SK-N-SH (cell line): ENCODE measurements at regions not wholly inside any gene's neighbourhood (a gene's known extent, or its start where the extent isn't known, plus 50 kb on each side); places are given as distances from the start of the nearest gene placed in this dataset.

Source experiments
- CTCF ChIA-PET: fragments of 300-600, 350-600 bp; formaldehyde crosslinking; extraction: SDS; loops from one replicate; lab custom pipeline; 2021; lab: Yijun Ruan, JAX
- POLR2A ChIA-PET: fragments of 350-600 bp; sonication (Branson Sonifier 250); formaldehyde crosslinking; extraction: SDS; loops from one replicate; lab custom pipeline; 2020; ENCODE audit warnings: antibody characterized with exemption, inconsistent platforms; lab: Yijun Ruan, JAX
- DNase-seq: peaks from one replicate; pipeline ENCODE4 v3.0.0; 2012
- H2AFZ ChIP-seq: fragments of 200-600 bp; sonication (generic); 2 replicates; pipeline ENCODE4 v1.8.1; 2016; ENCODE audit warnings: antibody characterized with exemption, mild to moderate bottlenecking, low read depth
- H3F3A ChIP-seq: fragments of 200-600 bp; sonication (generic); replicated peaks from 2 replicates; pipeline ENCODE3; 2016; ENCODE audit warnings: antibody characterized with exemption, mild to moderate bottlenecking; ENCODE audit not compliant: insufficient read depth
- H3K27ac ChIP-seq, 2 experiments: fragments of 200-500 bp in 1 of 2; fragments of 200-600 bp in 1 of 2; sonication (Bioruptor generic) in 1 of 2; sonication (generic), shearing (Covaris generic) in 1 of 2; 2 replicates each; pipeline versions ENCODE4 v1.5.1 to v1.6.1; 2014 to 2016; ENCODE audit warnings: low read depth in 2 of 2, inconsistent platforms in 1 of 2, low read length in 1 of 2, mild to moderate bottlenecking in 1 of 2, mixed read lengths in 1 of 2
- H3K27me3 ChIP-seq: fragments of 200-600 bp; sonication (generic), shearing (Covaris generic); 2 replicates; pipeline ENCODE4 v1.6.1; 2016; ENCODE audit warnings: mixed run types; ENCODE audit not compliant: insufficient read depth
- H3K36me3 ChIP-seq, 2 experiments: fragments of 200-500 bp in 1 of 2; fragments of 200-600 bp in 1 of 2; sonication (Bioruptor generic) in 1 of 2; sonication (generic) in 1 of 2; replicated peaks in 1 of 2; 2 replicates each; pipeline versions ENCODE3 to v1.5.1; 2014 to 2016; ENCODE audit warnings: low read length in 1 of 2, mild to moderate bottlenecking in 1 of 2; ENCODE audit not compliant: insufficient read depth in 2 of 2, control insufficient read depth in 1 of 2
- H3K4me1 ChIP-seq, 2 experiments: fragments of 200-500 bp in 1 of 2; fragments of 200-600 bp in 1 of 2; sonication (Bioruptor generic) in 1 of 2; sonication (generic), shearing (Covaris generic) in 1 of 2; 2 replicates each; pipeline versions ENCODE4 v1.5.1 to v1.6.1; 2014 to 2016; ENCODE audit warnings: low read depth in 1 of 2, low read length in 1 of 2, mixed run types in 1 of 2; ENCODE audit not compliant: insufficient read depth in 2 of 2, control insufficient read depth in 1 of 2
- H3K4me2 ChIP-seq: fragments of 200-600 bp; sonication (generic), shearing (Covaris generic); 2 replicates; pipeline ENCODE4 v1.6.1; 2017; ENCODE audit warnings: mixed run types
- H3K4me3 ChIP-seq, 2 experiments: fragments of 200-500 bp in 1 of 2; fragments of 200-600 bp in 1 of 2; sonication (Bioruptor generic) in 1 of 2; sonication (generic), shearing (Covaris generic) in 1 of 2; 2 replicates each; pipeline versions ENCODE4 v1.5.1 to v1.8.1; 2014 to 2016; ENCODE audit warnings: low read depth in 2 of 2, inconsistent platforms in 1 of 2, low read length in 1 of 2, mild to moderate bottlenecking in 1 of 2, mixed read lengths in 1 of 2, moderate library complexity in 1 of 2
- H3K79me2 ChIP-seq: fragments of 200-600 bp; sonication (generic); 2 replicates; pipeline ENCODE4 v1.8.1; 2017; ENCODE audit warnings: mild to moderate bottlenecking; ENCODE audit not compliant: insufficient read depth
- H3K9ac ChIP-seq: fragments of 200-600 bp; sonication (generic); 2 replicates; pipeline ENCODE4 v1.6.1; 2017; ENCODE audit warnings: mixed run types
- H3K9me2 ChIP-seq: fragments of 200-600 bp; sonication (generic); 2 replicates; pipeline ENCODE4 v1.6.1; 2017; ENCODE audit warnings: mixed run types
- H3K9me3 ChIP-seq: fragments of 200-600 bp; sonication (generic); 2 replicates; pipeline ENCODE4 v1.6.1; 2017; ENCODE audit warnings: mixed run types, mild to moderate bottlenecking, moderate library complexity
- H4K20me1 ChIP-seq: fragments of 200-600 bp; sonication (generic); 2 replicates; pipeline ENCODE4 v1.6.1; 2017; ENCODE audit warnings: mild to moderate bottlenecking, mixed run types; ENCODE audit not compliant: insufficient read depth
- ELF1 ChIP-seq: IDR thresholded peaks from 2 replicates; pipeline ENCODE4 v1.4.0; 2012
- EP300 ChIP-seq, 2 experiments: IDR thresholded peaks; 2 replicates each; pipeline versions ENCODE4 v1.4.0 to v1.6.1; 2012; ENCODE audit warnings: borderline replicate concordance in 1 of 2, low read depth in 1 of 2, low read length in 1 of 2
- FOSL2 ChIP-seq: IDR thresholded peaks from 2 replicates; pipeline ENCODE4 v1.4.0; 2012; ENCODE audit warnings: low read depth, mild to moderate bottlenecking, moderate library complexity, borderline replicate concordance
- FOXM1 ChIP-seq: IDR thresholded peaks from 2 replicates; pipeline ENCODE4 v1.4.0; 2012; ENCODE audit warnings: low read depth, mild to moderate bottlenecking
- JUND ChIP-seq: IDR thresholded peaks from 2 replicates; pipeline ENCODE4 v1.4.0; 2012
- MEF2A ChIP-seq: IDR thresholded peaks from 2 replicates; pipeline ENCODE4 v1.4.0; 2012; ENCODE audit warnings: low read depth, borderline replicate concordance
- MXI1 ChIP-seq: IDR thresholded peaks from 2 replicates; pipeline ENCODE4 v1.6.1; 2012; ENCODE audit warnings: mild to moderate bottlenecking, low read depth, low read length, improper control_type of control experiment
- NFIC ChIP-seq: IDR thresholded peaks from 2 replicates; pipeline ENCODE4 v1.4.0; 2012; ENCODE audit warnings: borderline replicate concordance
- NRF1 ChIP-seq: IDR thresholded peaks from 2 replicates; pipeline ENCODE4 v1.6.1; 2012; ENCODE audit warnings: low read depth, mild to moderate bottlenecking, low read length
- POLR2AphosphoS5 ChIP-seq: IDR thresholded peaks from 2 replicates; pipeline ENCODE4 v1.6.1; 2012; ENCODE audit warnings: low read depth, low read length
- RFX5 ChIP-seq: IDR thresholded peaks from 2 replicates; pipeline ENCODE4 v1.6.1; 2012; ENCODE audit warnings: mild to moderate bottlenecking, improper control_type of control experiment, low read length
- RXRA ChIP-seq: IDR thresholded peaks from 2 replicates; pipeline ENCODE4 v1.4.0; 2012; ENCODE audit warnings: low read depth, mild to moderate bottlenecking, borderline replicate concordance
- SIN3A ChIP-seq: IDR thresholded peaks from 2 replicates; pipeline ENCODE4 v1.6.1; 2012; ENCODE audit warnings: low read depth, mild to moderate bottlenecking, low read length, moderate library complexity, borderline replicate concordance
- TCF12 ChIP-seq: IDR thresholded peaks from 2 replicates; pipeline ENCODE4 v1.4.0; 2012
- TEAD4 ChIP-seq: IDR thresholded peaks from 2 replicates; pipeline ENCODE4 v1.4.0; 2012; ENCODE audit warnings: mild to moderate bottlenecking, borderline replicate concordance; ENCODE audit not compliant: insufficient read depth
- WGBS: methylation state at CpG from one replicate; pipeline ENCODE4 v1.1.6; 2017; ENCODE audit warnings: low lambda C conversion rate; 5-methylcytosine and 5-hydroxymethylcytosine counted together
- TF ChIP-seq, protein P1 (sequence below): fragments of 200-600 bp; sonication (generic); IDR thresholded peaks from 2 replicates; pipeline ENCODE4 v1.6.1; 2017; ENCODE audit warnings: antibody characterized with exemption, mild to moderate bottlenecking, moderate library complexity
- TF ChIP-seq, protein P2 (sequence below): IDR thresholded peaks from 2 replicates; pipeline ENCODE4; 2012
- TF ChIP-seq, protein P3 (sequence below): IDR thresholded peaks from 2 replicates; pipeline ENCODE4 v1.4.0; 2012; ENCODE audit warnings: low read depth, borderline replicate concordance
- TF ChIP-seq, protein P4 (sequence below): IDR thresholded peaks from 2 replicates; pipeline ENCODE4 v1.6.1; 2012; ENCODE audit warnings: mild to moderate bottlenecking, low read depth, low read length, moderate library complexity
- TF ChIP-seq, protein P5 (sequence below): IDR thresholded peaks from 2 replicates; pipeline ENCODE4 v1.4.0; 2012; ENCODE audit warnings: low read depth

DNA sequence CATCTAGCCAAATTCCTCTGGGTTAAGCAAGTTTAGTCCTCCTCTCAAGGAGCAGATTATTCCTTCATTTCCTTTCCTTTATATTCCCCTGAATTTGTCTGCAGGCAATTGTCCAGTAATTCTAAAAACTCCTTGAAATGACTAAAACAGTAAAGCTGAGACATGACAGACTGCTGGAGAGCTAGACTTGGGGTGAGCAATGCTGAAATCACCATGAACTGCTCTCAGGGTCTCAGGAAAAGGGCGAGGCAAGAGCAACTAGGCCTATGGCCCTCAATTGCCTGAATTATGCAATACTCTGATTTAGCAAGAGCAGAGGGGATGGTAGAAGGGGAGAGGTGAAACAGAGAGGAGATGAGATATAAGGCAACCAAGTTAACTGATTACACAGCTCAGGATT is 172.9 kb upstream of the NREP start:
- H3K27ac ChIP-seq = peak overlapping the region; percentile 87 to 99
- TF ChIP-seq, protein P1, sequence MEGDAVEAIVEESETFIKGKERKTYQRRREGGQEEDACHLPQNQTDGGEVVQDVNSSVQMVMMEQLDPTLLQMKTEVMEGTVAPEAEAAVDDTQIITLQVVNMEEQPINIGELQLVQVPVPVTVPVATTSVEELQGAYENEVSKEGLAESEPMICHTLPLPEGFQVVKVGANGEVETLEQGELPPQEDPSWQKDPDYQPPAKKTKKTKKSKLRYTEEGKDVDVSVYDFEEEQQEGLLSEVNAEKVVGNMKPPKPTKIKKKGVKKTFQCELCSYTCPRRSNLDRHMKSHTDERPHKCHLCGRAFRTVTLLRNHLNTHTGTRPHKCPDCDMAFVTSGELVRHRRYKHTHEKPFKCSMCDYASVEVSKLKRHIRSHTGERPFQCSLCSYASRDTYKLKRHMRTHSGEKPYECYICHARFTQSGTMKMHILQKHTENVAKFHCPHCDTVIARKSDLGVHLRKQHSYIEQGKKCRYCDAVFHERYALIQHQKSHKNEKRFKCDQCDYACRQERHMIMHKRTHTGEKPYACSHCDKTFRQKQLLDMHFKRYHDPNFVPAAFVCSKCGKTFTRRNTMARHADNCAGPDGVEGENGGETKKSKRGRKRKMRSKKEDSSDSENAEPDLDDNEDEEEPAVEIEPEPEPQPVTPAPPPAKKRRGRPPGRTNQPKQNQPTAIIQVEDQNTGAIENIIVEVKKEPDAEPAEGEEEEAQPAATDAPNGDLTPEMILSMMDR = no peak
- TF ChIP-seq MEF2A (0 out of 2 replicates have a peak, but pooled peaks have one; percentile 13), FOXM1 (0 out of 2 replicates have a peak, but pooled peaks have one; percentile 42), RFX5 (no peak), EP300 (IDR thresholded peaks at IDR 0.05; ENCODE audit: borderline replicate concordance in 1 of 2, low read depth in 1 of 2, low read length in 1 of 2) (peak in 1 of 2 experiments; percentile 72; a peak in 1 of 4 replicates), NFIC (peak; percentile 69), JUND (peak; percentile 54), ELF1 (no peak), POLR2AphosphoS5 (peak; percentile 48; the same call in 1 of the 2 replicates), FOSL2 (peak; percentile 63; the same call in 1 of the 2 replicates), RXRA (peak; percentile 33; the same call in 1 of the 2 replicates), TCF12 (peak; percentile 92)
- TF ChIP-seq, protein P2, sequence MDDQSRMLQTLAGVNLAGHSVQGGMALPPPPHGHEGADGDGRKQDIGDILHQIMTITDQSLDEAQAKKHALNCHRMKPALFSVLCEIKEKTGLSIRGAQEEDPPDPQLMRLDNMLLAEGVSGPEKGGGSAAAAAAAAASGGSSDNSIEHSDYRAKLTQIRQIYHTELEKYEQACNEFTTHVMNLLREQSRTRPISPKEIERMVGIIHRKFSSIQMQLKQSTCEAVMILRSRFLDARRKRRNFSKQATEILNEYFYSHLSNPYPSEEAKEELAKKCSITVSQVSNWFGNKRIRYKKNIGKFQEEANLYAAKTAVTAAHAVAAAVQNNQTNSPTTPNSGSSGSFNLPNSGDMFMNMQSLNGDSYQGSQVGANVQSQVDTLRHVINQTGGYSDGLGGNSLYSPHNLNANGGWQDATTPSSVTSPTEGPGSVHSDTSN = peak; percentile 89
- TF ChIP-seq, protein P3, sequence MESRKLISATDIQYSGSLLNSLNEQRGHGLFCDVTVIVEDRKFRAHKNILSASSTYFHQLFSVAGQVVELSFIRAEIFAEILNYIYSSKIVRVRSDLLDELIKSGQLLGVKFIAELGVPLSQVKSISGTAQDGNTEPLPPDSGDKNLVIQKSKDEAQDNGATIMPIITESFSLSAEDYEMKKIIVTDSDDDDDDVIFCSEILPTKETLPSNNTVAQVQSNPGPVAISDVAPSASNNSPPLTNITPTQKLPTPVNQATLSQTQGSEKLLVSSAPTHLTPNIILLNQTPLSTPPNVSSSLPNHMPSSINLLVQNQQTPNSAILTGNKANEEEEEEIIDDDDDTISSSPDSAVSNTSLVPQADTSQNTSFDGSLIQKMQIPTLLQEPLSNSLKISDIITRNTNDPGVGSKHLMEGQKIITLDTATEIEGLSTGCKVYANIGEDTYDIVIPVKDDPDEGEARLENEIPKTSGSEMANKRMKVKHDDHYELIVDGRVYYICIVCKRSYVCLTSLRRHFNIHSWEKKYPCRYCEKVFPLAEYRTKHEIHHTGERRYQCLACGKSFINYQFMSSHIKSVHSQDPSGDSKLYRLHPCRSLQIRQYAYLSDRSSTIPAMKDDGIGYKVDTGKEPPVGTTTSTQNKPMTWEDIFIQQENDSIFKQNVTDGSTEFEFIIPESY = no peak
- TF ChIP-seq, all 33 proteins: peak for 10
- Histone ChIP-seq H3K9ac (peak overlapping the region; percentile 29; the same call in 1 of the 2 replicates), H3K4me3 (no peak overlapping the region), H3F3A (peaks cover 55% of the 10 kb centered on the region), H3K27me3 (no peaks in the 10 kb centered on the region), H3K4me1 (peaks cover 0 to 44% of the 10 kb centered on the region in 2 experiments), H4K20me1 (no peaks in the 10 kb centered on the region), H3K4me2 (peak overlapping the region; percentile 14; the same call in 1 of the 2 replicates), H3K36me3 (no peaks in the 10 kb centered on the region), H3K79me2 (no peaks in the 10 kb centered on the region), H2AFZ (peak overlapping the region; percentile 55), H3K9me3 (no peaks in the 10 kb centered on the region), H3K9me2 (no peaks in the 10 kb centered on the region)
- POLR2A ChIA-PET = no interaction called here
- 11% methylated on average over 1 of the region's 1 CpG for WGBS
- no peak for DNase-seq
- CTCF ChIA-PET = no interaction called here

DNA sequence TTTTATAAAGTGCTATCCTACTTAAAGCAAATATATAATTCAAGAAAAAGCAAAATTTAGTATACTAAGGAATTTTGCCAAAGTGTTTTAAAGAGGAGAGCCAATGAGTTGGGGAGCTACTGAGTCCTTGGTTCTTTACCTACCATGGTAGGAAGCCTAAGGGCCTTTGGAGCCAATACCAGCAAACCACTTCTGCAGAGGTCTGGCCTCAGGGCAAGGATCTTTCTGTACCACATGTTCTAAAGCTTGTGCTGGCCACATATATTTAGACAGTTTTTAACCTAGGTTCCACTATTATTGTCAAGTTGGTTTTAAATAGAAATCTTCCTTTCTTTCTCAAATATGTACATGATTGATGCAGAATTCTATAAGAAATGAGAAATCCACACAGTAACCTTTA is 172.3 kb upstream of the NREP start:
- POLR2A ChIA-PET = no interaction called here
- Histone ChIP-seq H3K9me3 (no peaks in the 10 kb centered on the region), H3F3A (peaks cover 55% of the 10 kb centered on the region), H4K20me1 (no peaks in the 10 kb centered on the region), H3K36me3 (no peaks in the 10 kb centered on the region), H3K27me3 (no peaks in the 10 kb centered on the region), H3K9ac (peak overlapping the region; percentile 10; the same call in 1 of the 2 replicates), H3K9me2 (no peaks in the 10 kb centered on the region), H3K4me1 (peaks cover 0 to 44% of the 10 kb centered on the region in 2 experiments), H3K4me3 (no peak overlapping the region), H3K27ac (peak overlapping the region; percentile 87 to 99), H2AFZ (peak overlapping the region; percentile 55; the same call in 1 of the 2 replicates), H3K79me2 (no peaks in the 10 kb centered on the region), H3K4me2 (0 out of 2 replicates have a peak overlapping the region, but pooled peaks have one; percentile 14)
- CTCF ChIA-PET = no interaction called here
- DNase-seq = no peak
- TF ChIP-seq JUND = no peak
- TF ChIP-seq, protein P4, sequence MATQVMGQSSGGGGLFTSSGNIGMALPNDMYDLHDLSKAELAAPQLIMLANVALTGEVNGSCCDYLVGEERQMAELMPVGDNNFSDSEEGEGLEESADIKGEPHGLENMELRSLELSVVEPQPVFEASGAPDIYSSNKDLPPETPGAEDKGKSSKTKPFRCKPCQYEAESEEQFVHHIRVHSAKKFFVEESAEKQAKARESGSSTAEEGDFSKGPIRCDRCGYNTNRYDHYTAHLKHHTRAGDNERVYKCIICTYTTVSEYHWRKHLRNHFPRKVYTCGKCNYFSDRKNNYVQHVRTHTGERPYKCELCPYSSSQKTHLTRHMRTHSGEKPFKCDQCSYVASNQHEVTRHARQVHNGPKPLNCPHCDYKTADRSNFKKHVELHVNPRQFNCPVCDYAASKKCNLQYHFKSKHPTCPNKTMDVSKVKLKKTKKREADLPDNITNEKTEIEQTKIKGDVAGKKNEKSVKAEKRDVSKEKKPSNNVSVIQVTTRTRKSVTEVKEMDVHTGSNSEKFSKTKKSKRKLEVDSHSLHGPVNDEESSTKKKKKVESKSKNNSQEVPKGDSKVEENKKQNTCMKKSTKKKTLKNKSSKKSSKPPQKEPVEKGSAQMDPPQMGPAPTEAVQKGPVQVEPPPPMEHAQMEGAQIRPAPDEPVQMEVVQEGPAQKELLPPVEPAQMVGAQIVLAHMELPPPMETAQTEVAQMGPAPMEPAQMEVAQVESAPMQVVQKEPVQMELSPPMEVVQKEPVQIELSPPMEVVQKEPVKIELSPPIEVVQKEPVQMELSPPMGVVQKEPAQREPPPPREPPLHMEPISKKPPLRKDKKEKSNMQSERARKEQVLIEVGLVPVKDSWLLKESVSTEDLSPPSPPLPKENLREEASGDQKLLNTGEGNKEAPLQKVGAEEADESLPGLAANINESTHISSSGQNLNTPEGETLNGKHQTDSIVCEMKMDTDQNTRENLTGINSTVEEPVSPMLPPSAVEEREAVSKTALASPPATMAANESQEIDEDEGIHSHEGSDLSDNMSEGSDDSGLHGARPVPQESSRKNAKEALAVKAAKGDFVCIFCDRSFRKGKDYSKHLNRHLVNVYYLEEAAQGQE = no peak
- TF ChIP-seq FOXM1 = no peak
- TF ChIP-seq MXI1 = no peak
- no peak for TF ChIP-seq TCF12
- TF ChIP-seq, protein P5, sequence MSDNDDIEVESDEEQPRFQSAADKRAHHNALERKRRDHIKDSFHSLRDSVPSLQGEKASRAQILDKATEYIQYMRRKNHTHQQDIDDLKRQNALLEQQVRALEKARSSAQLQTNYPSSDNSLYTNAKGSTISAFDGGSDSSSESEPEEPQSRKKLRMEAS = no peak
- no peak for TF ChIP-seq TEAD4
- TF ChIP-seq SIN3A = no peak
- TF ChIP-seq NRF1 = no peak
- no peak for TF ChIP-seq ELF1
